Suppressor macrophage treated with lipopolysaccharide for 1 hour (primary cell): ENCODE measurements at regions not wholly inside any gene's neighbourhood (a gene's known extent, or its start where the extent isn't known, plus 50 kb on each side); places are given as distances from the start of the nearest gene placed in this dataset.

Experiments
- DNase-seq, 3 donors: peaks; one replicate each; pipeline ENCODE4 v3.0.0-alpha.2; 2020 to 2022

DNA sequence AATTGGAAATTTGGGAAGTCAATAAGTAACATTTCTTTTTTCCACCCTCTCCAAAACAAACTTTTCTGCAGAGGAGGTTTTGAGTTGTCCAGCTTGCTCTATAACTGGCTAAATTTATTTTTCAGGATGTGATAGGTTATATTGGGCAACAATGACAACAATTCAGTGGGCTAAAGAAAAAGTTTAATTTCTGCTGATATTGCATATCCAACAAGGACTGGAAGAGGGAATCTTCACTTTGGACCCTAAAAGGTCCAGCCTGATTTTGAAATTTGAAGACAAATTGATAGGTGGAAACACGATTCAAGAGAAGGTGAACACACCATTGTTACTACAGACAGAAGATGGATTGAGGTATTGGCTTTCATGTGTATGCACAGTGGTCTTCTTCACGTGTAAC, 393.1 kb downstream of the BRINP1 start:
- no peak for DNase-seq

DNA sequence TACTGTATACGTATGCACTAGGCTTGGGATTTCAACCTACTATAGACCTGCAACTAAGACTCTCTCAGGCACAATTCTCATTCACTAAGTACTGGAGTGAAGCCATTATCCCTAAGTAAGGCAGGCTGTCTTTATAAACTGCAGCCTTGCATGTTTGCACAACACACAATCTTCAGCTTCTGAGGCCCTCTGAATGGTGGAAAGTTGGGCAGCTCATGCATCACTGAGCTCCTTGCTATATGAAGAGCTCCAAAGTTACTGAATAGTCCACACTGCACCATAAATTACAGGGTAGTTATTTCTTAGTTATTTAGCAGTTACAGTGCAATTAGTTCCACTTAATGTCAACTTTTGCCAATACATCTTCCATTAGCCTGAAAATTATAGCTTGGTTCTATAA, 384.6 kb downstream of the BRINP1 start:
- no peak for DNase-seq

DNA sequence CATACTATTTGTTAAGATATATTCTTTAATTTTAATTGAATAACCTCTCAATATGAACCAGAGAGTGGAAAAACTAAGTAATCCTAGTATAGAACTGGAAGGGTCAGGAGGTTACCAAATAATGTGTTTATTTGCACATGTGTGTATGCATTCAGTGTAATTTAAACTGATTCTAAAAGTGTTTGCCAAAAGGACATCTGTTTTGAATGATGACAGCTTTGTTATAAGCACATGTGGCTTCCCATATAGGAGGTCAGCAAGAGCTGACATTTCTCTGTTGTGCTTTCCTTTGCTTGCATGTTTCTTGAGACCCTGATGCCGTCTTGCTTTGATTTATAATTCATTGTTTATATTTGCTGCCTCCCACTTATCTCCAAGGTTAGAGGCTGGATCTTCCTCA, 383.4 kb downstream of the BRINP1 start:
- no peak for DNase-seq

- DNase-seq, result no peak
Measured at GRCh38 chr9:118987167-118987566, 382.1 kb downstream of the BRINP1 start.

GRCh38 chr9:118990949-118991348, 378.3 kb downstream of the BRINP1 start:
- DNase-seq, result no peak

- no peak for DNase-seq
Measured at GRCh38 chr9:118991366-118992285, 377.6 kb downstream of the BRINP1 start.

DNA sequence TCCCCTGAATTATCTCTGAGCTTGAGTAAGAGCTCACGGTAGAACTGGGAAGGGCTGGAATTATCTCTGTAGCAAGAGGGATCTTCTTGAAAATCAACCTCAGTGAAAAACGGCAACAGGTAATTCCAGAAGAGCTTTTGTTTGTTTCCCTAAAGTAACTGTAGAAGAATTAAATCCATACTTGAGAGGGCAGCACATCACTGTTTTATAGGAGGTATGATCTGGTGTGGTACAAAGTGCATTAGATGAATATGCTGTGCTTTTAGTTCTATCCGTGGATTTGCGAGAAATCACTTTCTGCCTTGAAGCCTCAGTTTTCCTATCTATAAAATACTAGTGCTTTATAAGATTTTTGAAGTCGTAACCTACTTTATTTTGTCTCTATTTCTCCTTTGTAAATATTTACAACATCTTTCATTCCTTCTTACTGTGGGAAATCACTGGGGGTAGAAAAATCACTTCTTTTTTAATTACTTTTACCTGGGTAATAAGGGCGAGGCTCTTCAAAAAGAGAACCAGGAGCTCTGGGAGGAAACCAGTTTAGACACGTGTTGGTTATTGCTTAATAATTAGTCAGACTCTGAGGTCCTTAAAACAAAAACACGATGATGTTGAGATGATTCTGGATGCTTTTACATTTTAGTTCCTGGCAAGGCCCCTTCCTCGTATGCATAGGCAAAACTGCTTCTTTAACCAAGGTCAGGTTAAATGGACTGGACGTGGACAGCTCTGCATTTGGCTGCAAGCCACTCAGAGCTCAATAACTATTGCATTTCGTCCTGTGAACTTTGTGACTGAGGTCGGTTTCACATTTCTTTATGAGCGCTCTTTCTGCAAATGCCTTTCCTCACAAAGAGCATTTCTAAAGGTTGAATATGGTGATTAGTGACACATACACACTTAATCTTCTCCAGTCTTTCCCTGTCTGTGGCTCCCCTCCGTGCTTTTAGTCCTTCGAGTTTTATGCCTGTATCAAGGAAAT, 376.1 kb downstream of the BRINP1 start:
- no peak for DNase-seq

DNA sequence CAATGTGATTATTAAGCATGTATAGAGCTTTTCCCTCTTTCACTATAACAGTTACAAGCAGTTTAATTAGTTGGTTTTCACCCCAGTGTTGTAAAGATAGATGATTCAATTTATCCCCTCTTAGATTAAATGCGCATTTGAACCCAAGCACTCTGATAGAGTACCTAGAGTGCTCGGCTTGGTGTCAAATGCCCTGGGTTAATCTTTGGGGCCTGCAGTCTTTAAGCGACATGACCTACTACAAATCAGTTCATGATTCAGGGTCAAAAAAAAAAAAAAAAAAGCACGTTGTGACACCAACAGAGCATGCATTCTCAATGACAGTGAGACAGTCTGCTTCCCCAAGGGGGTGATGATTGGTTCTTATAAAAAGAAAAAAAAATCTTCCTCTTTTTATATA, 375.3 kb downstream of the BRINP1 start:
- no peak for DNase-seq

- no peak for DNase-seq
Measured at GRCh38 chr9:119002491-119002890, 366.7 kb downstream of the BRINP1 start.

DNA sequence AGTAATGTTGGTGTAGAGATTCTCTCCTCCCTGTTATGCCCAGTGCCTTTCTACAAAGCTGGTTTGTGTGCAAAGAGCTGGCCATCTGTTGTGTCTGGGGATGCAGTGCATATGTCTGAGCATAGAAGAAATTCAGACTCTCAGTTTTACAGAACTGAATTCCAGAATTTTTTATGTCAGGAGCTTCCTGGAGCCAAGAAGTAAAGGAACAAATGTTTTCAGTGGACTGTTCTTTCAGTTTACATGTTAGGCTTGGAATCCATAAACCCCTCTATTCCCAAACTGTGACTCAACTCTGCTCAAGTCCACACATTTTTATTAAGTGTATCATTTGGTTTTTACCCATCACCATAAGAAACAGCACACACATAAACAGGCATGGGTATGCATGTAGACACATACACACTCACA, 366.0 kb downstream of the BRINP1 start:
- no peak for DNase-seq

GRCh38 chr9:119003882-119004617, 365.2 kb downstream of the BRINP1 start:
- DNase-seq, result no peak

DNA sequence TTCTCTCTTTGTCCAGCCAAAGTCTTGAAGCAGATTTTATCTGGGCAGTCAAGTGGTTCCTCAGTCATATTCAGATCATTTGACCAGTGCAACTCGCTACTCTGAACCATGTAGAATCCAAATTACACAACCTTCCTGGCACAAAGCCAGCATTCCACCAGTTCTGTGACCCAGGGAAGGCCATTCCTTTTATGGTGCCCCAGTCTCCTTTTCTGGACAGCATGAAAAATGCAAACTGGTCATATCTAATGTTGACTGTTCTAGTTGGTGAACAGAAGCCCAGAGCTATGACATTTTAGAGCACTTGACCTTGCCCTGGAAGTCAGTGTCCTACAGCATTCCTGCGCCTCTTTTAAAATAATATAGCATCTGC, 364.6 kb downstream of the BRINP1 start:
- DNase-seq, result no peak

- no peak for DNase-seq
Measured at GRCh38 chr9:119005162-119005561, 364.1 kb downstream of the BRINP1 start.

GRCh38 chr9:119009249-119009648, 360.0 kb downstream of the BRINP1 start:
- no peak for DNase-seq

DNA sequence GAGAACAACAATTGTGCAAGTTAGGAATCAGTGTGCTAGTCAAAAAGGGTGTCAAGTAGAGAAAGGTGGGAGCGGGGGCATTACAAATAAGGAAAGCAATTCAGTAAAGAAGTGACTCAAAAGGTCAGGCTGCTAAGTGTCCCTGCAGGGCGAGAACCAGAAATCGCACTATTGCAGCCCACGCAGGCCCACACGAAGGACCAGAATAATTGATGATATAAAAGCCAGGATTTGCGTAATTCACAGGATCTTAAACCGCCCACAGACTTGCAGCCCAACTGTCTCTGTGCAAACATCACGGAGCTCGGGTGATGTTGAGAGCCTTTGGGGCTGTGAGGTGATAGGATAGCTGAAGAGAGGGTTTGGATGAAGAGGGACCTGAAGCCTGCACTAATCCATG, 349.0 kb downstream of the BRINP1 start:
- no peak for DNase-seq

DNA sequence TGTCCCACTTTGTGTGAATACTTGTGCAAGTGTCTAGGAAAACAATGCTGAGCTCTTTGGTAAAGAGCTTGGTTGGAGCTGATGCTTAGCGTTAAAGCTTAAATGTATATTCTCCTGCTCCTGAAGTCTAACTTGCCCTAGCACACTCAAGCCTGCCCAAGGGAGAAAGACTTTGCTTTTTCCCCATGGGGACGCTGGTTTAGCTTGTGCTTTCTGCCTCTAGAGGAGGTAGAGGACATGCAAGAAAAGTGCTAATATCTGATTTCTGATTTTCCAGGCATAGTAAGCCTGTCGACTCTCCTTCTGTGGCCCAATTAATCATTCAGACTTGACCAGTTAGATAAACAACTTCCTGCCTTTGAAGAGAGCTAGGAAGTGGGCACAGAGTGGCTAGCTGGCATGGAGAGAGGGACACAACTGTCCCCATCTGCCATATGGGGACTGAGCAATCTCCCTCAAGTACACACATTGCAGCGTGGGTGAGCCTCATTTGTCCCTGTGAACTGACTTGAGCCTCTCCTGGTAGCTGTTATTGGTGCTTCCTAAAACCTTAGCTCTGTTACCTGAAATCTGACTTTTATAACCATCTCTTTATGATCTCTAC, 348.4 kb downstream of the BRINP1 start:
- no peak for DNase-seq

GRCh38 chr9:119026120-119026519, 343.1 kb downstream of the BRINP1 start:
- DNase-seq, result no peak

- no peak for DNase-seq
Measured at GRCh38 chr9:119027901-119028699, 341.1 kb downstream of the BRINP1 start.

DNA sequence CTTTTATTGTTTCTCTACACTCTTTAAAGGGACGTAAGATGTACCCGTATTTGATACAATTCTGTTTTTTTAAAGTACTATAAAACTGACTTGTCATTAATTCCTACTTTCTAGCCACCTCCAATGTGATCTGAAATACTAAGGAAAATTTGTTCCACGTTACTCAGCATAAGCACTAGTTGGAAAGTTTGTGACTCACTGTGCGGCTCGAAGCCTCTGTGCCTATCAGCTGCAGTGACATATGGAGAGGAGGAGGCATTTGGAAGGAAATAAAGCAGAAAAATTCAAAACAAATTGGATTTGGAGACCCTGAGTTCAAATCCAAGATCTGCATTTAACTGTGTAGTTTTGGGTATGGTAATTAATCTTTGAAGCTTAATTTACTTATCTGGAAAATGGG, 339.3 kb downstream of the BRINP1 start:
- DNase-seq, result no peak

DNA sequence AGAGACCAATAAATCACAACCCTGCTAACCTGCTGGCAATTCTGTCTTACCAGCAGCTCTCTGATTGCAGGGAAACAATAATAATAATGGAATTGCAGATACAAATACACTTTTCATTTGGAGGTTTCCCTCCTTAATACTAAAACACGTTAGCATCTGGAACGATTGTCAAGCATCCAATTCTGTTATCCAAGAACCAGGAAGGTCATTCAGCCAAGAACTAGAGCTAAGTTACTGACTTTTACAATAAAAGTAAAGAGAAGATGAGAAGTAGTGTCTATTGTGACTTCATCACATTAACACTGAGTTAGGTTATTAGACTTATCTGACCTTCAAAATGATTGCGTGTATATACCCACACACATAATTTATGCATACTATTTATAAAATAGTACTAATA, 335.6 kb downstream of the BRINP1 start:
- no peak for DNase-seq

DNA sequence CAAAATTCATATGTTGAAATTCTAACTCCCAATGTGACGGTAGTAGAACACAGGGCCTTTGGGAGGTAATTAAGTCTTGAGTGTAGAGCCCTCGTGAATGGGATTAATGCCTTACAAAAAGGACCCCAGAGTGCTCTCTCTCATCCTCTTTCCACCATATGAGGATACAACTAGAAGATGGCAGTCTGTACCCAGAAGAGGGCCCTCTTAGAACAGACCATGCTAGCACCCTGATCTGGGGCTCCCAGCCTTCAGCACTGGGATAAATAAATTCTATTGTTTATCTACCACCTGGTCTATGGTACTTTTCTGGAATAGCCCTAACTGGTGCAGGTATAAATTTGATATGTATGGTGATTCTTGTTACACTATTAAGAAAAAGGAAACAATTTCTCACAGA, 332.3 kb downstream of the BRINP1 start:
- DNase-seq, result no peak

GRCh38 chr9:119043996-119044395, 325.2 kb downstream of the BRINP1 start:
- no peak for DNase-seq
